Thoracic aorta (tissue), 2 donors: ENCODE measurements at regions not wholly inside any gene's neighbourhood (a gene's known extent, or its start where the extent isn't known, plus 50 kb on each side); places are given as distances from the start of the nearest gene placed in this dataset.
A peak's percentile ranks its signal among the peaks of the same experiment; 100 is the strongest.

ENCODE experiments used
- ATAC-seq: fragments of 150-250 bp; one replicate; pipeline ENCODE4 v1.8.0; 2017; ENCODE audit warnings: low read depth; ENCODE audit not compliant: insufficient number of reproducible peaks, low FRiP score
- DNase-seq: peaks from one replicate; pipeline ENCODE4 v3.0.0-alpha.2; 2020; ENCODE audit warnings: low spot score
- H3K27ac ChIP-seq, 2 donors: fragments of 200-600 bp; sonication (generic); 1 replicate in 1 of 2; 2 replicates in 1 of 2; pipeline ENCODE4 v1.5.1; 2016; ENCODE audit warnings: mild to moderate bottlenecking in 2 of 2, moderate library complexity in 2 of 2
- H3K27me3 ChIP-seq: fragments of 200-600 bp; sonication (generic); replicated peaks from 2 replicates; pipeline ENCODE4 v1.6.0; 2016; ENCODE audit warnings: mild to moderate bottlenecking; ENCODE audit not compliant: insufficient read depth
- H3K36me3 ChIP-seq: fragments of 200-600 bp; sonication (generic); one replicate; pipeline ENCODE4 v1.5.1; 2016
- H3K4me1 ChIP-seq, 2 donors: fragments of 200-600 bp; sonication (generic); 1 replicate in 1 of 2; 2 replicates in 1 of 2; pipeline versions ENCODE4 v1.5.1 to v1.6.0; 2016; ENCODE audit warnings: low read depth in 2 of 2, mild to moderate bottlenecking in 1 of 2; ENCODE audit not compliant: control insufficient read depth in 1 of 2
- H3K4me3 ChIP-seq: fragments of 200-600 bp; sonication (generic); 2 replicates; pipeline ENCODE4 v1.5.1; 2016; ENCODE audit warnings: mild to moderate bottlenecking
- H3K9me3 ChIP-seq: fragments of 200-600 bp; sonication (generic); 2 replicates; pipeline ENCODE4 v1.5.1; 2016
- CTCF ChIP-seq: fragments of 200-600 bp; sonication (generic); IDR thresholded peaks from one replicate; pipeline ENCODE4 v1.5.1; 2019; ENCODE audit warnings: antibody characterized with exemption

GRCh38 chr15:62450061-62450460, 285.0 kb upstream of the C2CD4B start:
- ATAC-seq = no peak
- Histone ChIP-seq H3K9me3 (no peaks in the 10 kb centered on the region), H3K4me3 (no peak overlapping the region), H3K36me3 (no peaks in the 10 kb centered on the region), H3K27me3 (no peaks in the 10 kb centered on the region), H3K27ac (no peak overlapping the region), H3K4me1 (peaks cover 19 to 69% of the 10 kb centered on the region in 2 donors)
- no peak for TF ChIP-seq CTCF
- DNase-seq = no peak

DNA sequence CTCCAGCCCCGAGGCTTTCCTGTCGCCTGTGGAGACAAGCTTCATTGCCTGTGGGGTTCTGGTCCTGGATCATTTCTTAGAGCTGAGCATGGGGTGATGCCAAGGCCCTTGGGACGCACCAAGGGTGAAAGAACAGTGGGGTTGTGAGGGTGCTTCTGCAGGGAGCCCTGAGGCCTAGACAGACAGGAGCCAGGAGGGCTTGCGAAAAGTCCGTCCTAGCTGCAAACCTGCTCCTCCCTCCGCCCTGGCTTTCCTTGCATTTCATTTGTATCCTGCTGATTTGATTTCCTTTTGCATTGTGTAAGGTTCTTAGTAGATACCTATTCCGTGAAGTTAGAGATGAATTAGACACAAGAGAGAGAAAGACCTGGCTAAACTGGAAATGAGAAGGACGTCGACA, 286.9 kb upstream of the C2CD4B start:
- ATAC-seq (no peak), DNase-seq (no peak)
- Histone ChIP-seq H3K36me3 (no peaks in the 10 kb centered on the region), H3K9me3 (no peaks in the 10 kb centered on the region), H3K4me3 (peak overlapping the region; percentile 33), H3K4me1 (peaks cover 33 to 88% of the 10 kb centered on the region in 2 donors), H3K27me3 (no peaks in the 10 kb centered on the region), H3K27ac (peak overlapping the region; percentile 5 to 83)
- TF ChIP-seq CTCF = no peak

DNA sequence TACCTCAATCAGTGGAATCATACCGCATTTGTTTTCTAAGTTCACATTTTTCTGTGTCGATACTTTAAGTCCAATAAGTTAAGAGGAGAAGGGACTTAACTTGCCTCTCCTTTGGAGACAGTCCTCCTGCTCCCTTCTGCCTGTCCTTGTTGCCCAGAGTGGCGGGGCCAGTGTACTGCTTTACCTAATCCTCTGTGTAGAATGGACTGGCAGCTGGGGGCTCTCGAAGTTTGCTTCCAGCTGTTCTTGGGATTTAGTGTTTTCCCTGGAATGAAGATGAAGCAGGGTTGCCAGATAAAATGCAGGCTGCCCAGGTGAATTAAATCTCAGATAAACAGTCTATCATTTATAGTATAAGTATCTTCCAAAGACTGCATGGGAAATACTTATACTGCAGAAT, 287.6 kb upstream of the C2CD4B start:
- H3K36me3 ChIP-seq = no peaks in the 10 kb centered on the region
- TF ChIP-seq CTCF = no peak
- H3K4me1 ChIP-seq = peaks cover 37 to 92% of the 10 kb centered on the region in 2 donors
- H3K27me3 ChIP-seq = no peaks in the 10 kb centered on the region
- H3K4me3 ChIP-seq = peak overlapping the region; percentile 33
- no peaks in the 10 kb centered on the region for H3K9me3 ChIP-seq
- DNase-seq = no peak
- H3K27ac ChIP-seq = peak overlapping the region; percentile 83 to 86
- ATAC-seq = no peak

DNA sequence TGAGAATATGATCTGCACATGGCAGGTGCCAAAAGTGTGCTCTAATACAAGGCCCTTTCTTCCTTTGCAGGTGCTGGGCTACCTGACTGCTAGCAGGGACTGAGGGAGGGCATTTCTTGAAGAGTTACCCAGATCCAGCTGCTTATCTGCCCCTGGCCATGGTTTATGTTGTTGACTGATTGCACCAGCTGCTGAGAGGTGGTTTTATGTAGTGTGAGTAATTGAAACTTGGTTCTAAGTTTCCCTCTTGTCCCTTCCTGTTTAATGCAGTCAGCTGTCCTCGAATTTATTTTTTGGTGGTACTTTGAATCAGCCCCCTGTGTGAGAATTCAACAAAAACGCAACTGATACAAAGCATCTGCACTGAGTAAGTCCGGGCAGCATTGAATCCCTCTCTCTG, 288.3 kb upstream of the C2CD4B start:
- peaks cover 37 to 92% of the 10 kb centered on the region in 2 donors for H3K4me1 ChIP-seq
- no peak overlapping the region for H3K4me3 ChIP-seq
- H3K36me3 ChIP-seq = no peaks in the 10 kb centered on the region
- TF ChIP-seq CTCF = no peak
- no peaks in the 10 kb centered on the region for H3K9me3 ChIP-seq
- ATAC-seq (no peak), DNase-seq (no peak)
- H3K27me3 ChIP-seq = no peaks in the 10 kb centered on the region
- H3K27ac ChIP-seq = peak overlapping the region; percentile 83 to 86

- no peak for DNase-seq
- Histone ChIP-seq H3K36me3 (no peaks in the 10 kb centered on the region), H3K4me3 (no peak overlapping the region), H3K9me3 (no peaks in the 10 kb centered on the region), H3K4me1 (peaks cover 37 to 92% of the 10 kb centered on the region in 2 donors), H3K27me3 (no peaks in the 10 kb centered on the region), H3K27ac (peak overlapping the region; percentile 83 to 86)
- no peak for TF ChIP-seq CTCF
- ATAC-seq = no peak
Measured at GRCh38 chr15:62453981-62454380, 288.9 kb upstream of the C2CD4B start.
